H1 (cell line): ENCODE measurements at regions not wholly inside any gene's neighbourhood (a gene's known extent, or its start where the extent isn't known, plus 50 kb on each side); places are given as distances from the start of the nearest gene placed in this dataset. TPM values are rescaled to one million over a fixed set of nuclear protein-coding genes. Genes with fewer than 3 reads are reported as not detected.

ENCODE experiments used
- microRNA counts: library from miRNA; unstranded; fragments of <30 nt; microRNA quantifications from one replicate; lab custom pipeline; 2015
- microRNA-seq, 2 experiments: library from miRNA; unstranded; fragments of <30 nt; microRNA quantifications; one replicate each; pipeline versions ENCODE4 to v1.2.0, GENCODE V29; 2016 to 2020; ENCODE audit warnings: borderline microRNAs expressed in 2 of 2, borderline number of aligned reads in 2 of 2, borderline replicate concordance in 1 of 2
- small RNA-seq: library from polyadenylated mRNA; stranded (forward); fragments of <200 nt; extraction: miRNeasy Mini kit (QIAGEN cat#:217004); gene quantifications from one replicate; pipeline ENCODE3, GENCODE V24; 2013; ENCODE audit not compliant: insufficient read depth

MicroRNAs encoded in the stretch of these regions (microRNA counts, 767-probe panel; counts per million panel counts)
- microRNA hsa-miR-1246 (lab: Ali Mortazavi, UCI): 879 counts per million, percentile 95 among the panel's probes with 10 or more counts

Small RNA genes in the stretch of these regions (microRNA-seq; reads per million reads assigned to microRNA genes)
- gene MIR1246: 0 to 0.23 reads per million in 2 experiments

Small RNA genes in the stretch of these regions (small RNA-seq; reads per million reads assigned to genes)
- gene RNA5SP112 (not detected), gene RNU6-187P (not detected), gene RNU6ATAC14P (not detected)
